Central memory CD4-positive, alpha-beta T cell (primary cell): ENCODE measurements at regions not wholly inside any gene's neighbourhood (a gene's known extent, or its start where the extent isn't known, plus 50 kb on each side); places are given as distances from the start of the nearest gene placed in this dataset.
"Not testable (repeated sequence)": the region's sequence is repeated elsewhere in the genome, so short reads cannot be mapped to it uniquely, and the experiment has no call there.

Experiments
- DNase-seq: peaks from one replicate; pipeline ENCODE4 v3.0.0; 2022

- DNase-seq, result no peak
These were observed 51.6 kb upstream of the MPP7 start for GRCh38 chr10:28354511-28354910.

- DNase-seq, result no peak
These were observed 52.5 kb upstream of the MPP7 start for GRCh38 chr10:28355376-28355775.

- no peak for DNase-seq
These were observed 56.5 kb upstream of the MPP7 start for GRCh38 chr10:28359334-28359733.

GRCh38 chr10:28360175-28360574 is 57.3 kb upstream of the MPP7 start:
- DNase-seq, result no peak

GRCh38 chr10:28363376-28363775 is 60.5 kb upstream of the MPP7 start:
- DNase-seq, result no peak

- no peak for DNase-seq
These were observed 63.0 kb upstream of the MPP7 start for GRCh38 chr10:28365840-28366239.

GRCh38 chr10:28366994-28367393 is 64.1 kb upstream of the MPP7 start:
- no peak for DNase-seq

- DNase-seq, result no peak
These were observed 64.5 kb upstream of the MPP7 start for GRCh38 chr10:28367413-28367812.

- DNase-seq, result peak; percentile 83
These were observed 65.1 kb upstream of the MPP7 start for GRCh38 chr10:28367929-28368484.

- DNase-seq, result no peak
These were observed 67.4 kb upstream of the MPP7 start for GRCh38 chr10:28370107-28370835.

- not testable (repeated sequence) for DNase-seq
These were observed 68.8 kb upstream of the MPP7 start for GRCh38 chr10:28371638-28372037.

GRCh38 chr10:28374036-28374435 is 71.2 kb upstream of the MPP7 start:
- no peak for DNase-seq

GRCh38 chr10:28375399-28376354 is 72.8 kb upstream of the MPP7 start:
- DNase-seq, result no peak

GRCh38 chr10:28378986-28379585 is 76.2 kb upstream of the MPP7 start:
- no peak for DNase-seq

GRCh38 chr10:28381466-28381865 is 78.6 kb upstream of the MPP7 start:
- no peak for DNase-seq

GRCh38 chr10:28381903-28382347 is 79.1 kb upstream of the MPP7 start:
- peak; percentile 76 for DNase-seq

- no peak for DNase-seq
These were observed 79.8 kb upstream of the MPP7 start for GRCh38 chr10:28382525-28383269.

GRCh38 chr10:28384557-28384956 is 81.7 kb upstream of the MPP7 start:
- DNase-seq, result no peak

- DNase-seq, result no peak
These were observed 83.1 kb upstream of the MPP7 start for GRCh38 chr10:28385748-28386502.

GRCh38 chr10:28386503-28386868 is 83.6 kb upstream of the MPP7 start:
- DNase-seq, result no peak

- no peak for DNase-seq
These were observed 84.3 kb upstream of the MPP7 start for GRCh38 chr10:28387140-28387539.

- DNase-seq, result no peak
These were observed 88.4 kb upstream of the MPP7 start for GRCh38 chr10:28391283-28391682.
